Liver (tissue), 7 donors: ENCODE measurements at regions not wholly inside any gene's neighbourhood (a gene's known extent, or its start where the extent isn't known, plus 50 kb on each side); places are given as distances from the start of the nearest gene placed in this dataset.
A peak's percentile ranks its signal among the peaks of the same experiment; 100 is the strongest.

Experiments
- DNase-seq: peaks from one replicate; pipeline ENCODE4 v3.0.0-alpha.2; 2017; ENCODE audit warnings: low spot score
- H3K27ac ChIP-seq, 2 donors: one replicate each; pipeline ENCODE4 v1.7.0; 2013; ENCODE audit warnings: inconsistent platforms in 2 of 2, low read length in 2 of 2, control low read depth in 1 of 2, low read depth in 1 of 2, mild to moderate bottlenecking in 1 of 2
- H3K27me3 ChIP-seq, 4 donors: one replicate each; pipeline versions ENCODE4 v1.6.1 to v1.7.0; 2013; ENCODE audit warnings: low read length in 3 of 4, inconsistent platforms in 1 of 4, mild to moderate bottlenecking in 1 of 4, moderate library complexity in 1 of 4; ENCODE audit not compliant: control insufficient read depth in 4 of 4, insufficient read depth in 4 of 4
- H3K36me3 ChIP-seq, 4 donors: one replicate each; pipeline versions ENCODE4 v1.6.1 to v1.7.0; 2013; ENCODE audit warnings: low read length in 3 of 4, mild to moderate bottlenecking in 3 of 4, low read depth in 1 of 4, moderate library complexity in 1 of 4; ENCODE audit not compliant: control insufficient read depth in 4 of 4, insufficient read depth in 3 of 4
- H3K4me1 ChIP-seq, 4 donors: one replicate each; pipeline versions ENCODE4 v1.6.1 to v1.7.0; 2013; ENCODE audit warnings: low read length in 3 of 4, mild to moderate bottlenecking in 3 of 4, moderate library complexity in 1 of 4; ENCODE audit not compliant: control insufficient read depth in 4 of 4, insufficient read depth in 4 of 4
- H3K4me3 ChIP-seq, 3 donors: one replicate each; pipeline versions ENCODE4 v1.6.1 to v1.7.0; 2013; ENCODE audit warnings: low read length in 3 of 3, control low read depth in 1 of 3, low read depth in 1 of 3, mild to moderate bottlenecking in 1 of 3
- H3K9ac ChIP-seq, 2 donors: one replicate each; pipeline ENCODE4 v1.7.0; 2013; ENCODE audit warnings: low read length in 2 of 2, mild to moderate bottlenecking in 2 of 2, moderate library complexity in 2 of 2, control low read depth in 1 of 2, low read depth in 1 of 2
- H3K9me3 ChIP-seq, 4 donors: one replicate each; pipeline versions ENCODE4 v1.6.1 to v1.7.0; 2013; ENCODE audit warnings: low read length in 3 of 4; ENCODE audit not compliant: control insufficient read depth in 4 of 4
- EGR1 ChIP-seq, 2 donors: IDR thresholded peaks; 2 replicates each; pipeline ENCODE4 v1.6.1; 2016 to 2018; ENCODE audit warnings: antibody characterized with exemption in 2 of 2, low read depth in 2 of 2
- FOXA1 ChIP-seq: IDR thresholded peaks from 2 replicates; pipeline ENCODE4 v1.6.1; 2016; ENCODE audit warnings: antibody characterized with exemption
- FOXA2 ChIP-seq: IDR thresholded peaks from 2 replicates; pipeline ENCODE4 v1.6.1; 2016; ENCODE audit warnings: antibody characterized with exemption
- GABPA ChIP-seq, 2 donors: IDR thresholded peaks in 1 of 2; conservative IDR thresholded peaks in 1 of 2; 2 replicates each; pipeline ENCODE4 v1.6.1; 2016; ENCODE audit warnings: antibody characterized with exemption in 2 of 2, mild to moderate bottlenecking in 1 of 2, moderate library complexity in 1 of 2
- HNF4G ChIP-seq: IDR thresholded peaks from 2 replicates; pipeline ENCODE4 v1.6.1; 2016; ENCODE audit warnings: antibody characterized with exemption
- NR2F2 ChIP-seq: IDR thresholded peaks from 2 replicates; pipeline ENCODE4 v1.6.1; 2016; ENCODE audit warnings: antibody characterized with exemption
- RAD21 ChIP-seq, 2 donors: IDR thresholded peaks; 2 replicates each; pipeline ENCODE4 v1.6.1; 2016; ENCODE audit warnings: antibody characterized with exemption in 2 of 2, mild to moderate bottlenecking in 2 of 2
- RXRA ChIP-seq, 2 donors: IDR thresholded peaks; 2 replicates each; pipeline ENCODE4 v1.6.1; 2017 to 2018; ENCODE audit warnings: antibody characterized with exemption in 2 of 2, mild to moderate bottlenecking in 1 of 2
- SP1 ChIP-seq: IDR thresholded peaks from 2 replicates; pipeline ENCODE4 v1.6.1; 2018; ENCODE audit warnings: antibody characterized with exemption, mild to moderate bottlenecking
- TAF1 ChIP-seq: conservative IDR thresholded peaks from 2 replicates; pipeline ENCODE4 v1.6.1; 2016; ENCODE audit warnings: antibody characterized with exemption, mild to moderate bottlenecking
- WGBS: extraction: QIAGEN DNeasy Blood & Tissue Kit; methylation state at CpG from one replicate; pipeline ENCODE4 v1.1.7; 2013; 5-methylcytosine and 5-hydroxymethylcytosine counted together
- TF ChIP-seq, protein P1 (sequence below): IDR thresholded peaks from 2 replicates; pipeline ENCODE4 v1.6.1; 2016; ENCODE audit warnings: antibody characterized with exemption, mild to moderate bottlenecking
- donor health status: healthy.
- donor health status: healthy.
- donor health status: healthy.
- donor health status: healthy.

DNA sequence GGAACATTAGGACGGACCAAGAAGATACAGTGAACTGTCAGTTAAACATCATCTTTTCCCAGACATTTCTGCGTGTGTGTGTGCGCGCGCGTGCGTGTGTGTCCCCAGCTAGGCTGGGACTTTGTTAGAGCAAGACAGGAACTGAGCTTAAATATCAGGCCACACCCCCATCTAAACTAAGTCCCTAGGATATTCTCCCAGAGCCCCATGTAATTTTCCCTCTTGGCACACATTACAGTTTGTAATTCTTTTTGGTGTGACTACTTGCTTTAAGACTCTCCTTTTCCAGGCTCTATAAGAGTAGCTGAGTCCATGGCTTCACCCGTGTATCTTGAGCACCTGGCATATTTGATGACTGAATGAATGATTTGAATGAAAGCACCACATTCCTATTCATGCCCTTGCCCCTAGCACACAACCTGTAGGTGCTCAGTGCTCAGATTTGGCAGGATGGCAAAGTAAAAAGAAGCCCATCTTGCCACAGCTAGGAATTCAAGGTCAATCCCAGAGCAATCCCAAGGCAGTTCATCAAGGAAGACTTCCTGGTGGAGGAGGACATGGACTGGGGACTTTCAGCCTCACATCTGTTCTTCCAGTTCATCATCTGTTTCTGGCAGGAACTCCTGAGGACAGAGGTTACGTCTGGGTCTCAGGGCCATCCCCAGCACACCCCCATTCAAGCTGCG, 69.2 kb downstream of the MRPL14 start:
- WGBS: 83% methylated on average over 10 of the region's 10 CpGs
- H3K9me3 ChIP-seq: no peaks in the 10 kb centered on the region
- TF ChIP-seq RAD21 (IDR thresholded peaks at IDR 0.05) (no peak), FOXA1 (no peak), NR2F2 (peak; percentile 61), SP1 (no peak), RXRA (IDR thresholded peaks at IDR 0.05) (peak in 1 of 2 donors; percentile 67), TAF1 (no peak), FOXA2 (no peak)
- TF ChIP-seq, protein P1, sequence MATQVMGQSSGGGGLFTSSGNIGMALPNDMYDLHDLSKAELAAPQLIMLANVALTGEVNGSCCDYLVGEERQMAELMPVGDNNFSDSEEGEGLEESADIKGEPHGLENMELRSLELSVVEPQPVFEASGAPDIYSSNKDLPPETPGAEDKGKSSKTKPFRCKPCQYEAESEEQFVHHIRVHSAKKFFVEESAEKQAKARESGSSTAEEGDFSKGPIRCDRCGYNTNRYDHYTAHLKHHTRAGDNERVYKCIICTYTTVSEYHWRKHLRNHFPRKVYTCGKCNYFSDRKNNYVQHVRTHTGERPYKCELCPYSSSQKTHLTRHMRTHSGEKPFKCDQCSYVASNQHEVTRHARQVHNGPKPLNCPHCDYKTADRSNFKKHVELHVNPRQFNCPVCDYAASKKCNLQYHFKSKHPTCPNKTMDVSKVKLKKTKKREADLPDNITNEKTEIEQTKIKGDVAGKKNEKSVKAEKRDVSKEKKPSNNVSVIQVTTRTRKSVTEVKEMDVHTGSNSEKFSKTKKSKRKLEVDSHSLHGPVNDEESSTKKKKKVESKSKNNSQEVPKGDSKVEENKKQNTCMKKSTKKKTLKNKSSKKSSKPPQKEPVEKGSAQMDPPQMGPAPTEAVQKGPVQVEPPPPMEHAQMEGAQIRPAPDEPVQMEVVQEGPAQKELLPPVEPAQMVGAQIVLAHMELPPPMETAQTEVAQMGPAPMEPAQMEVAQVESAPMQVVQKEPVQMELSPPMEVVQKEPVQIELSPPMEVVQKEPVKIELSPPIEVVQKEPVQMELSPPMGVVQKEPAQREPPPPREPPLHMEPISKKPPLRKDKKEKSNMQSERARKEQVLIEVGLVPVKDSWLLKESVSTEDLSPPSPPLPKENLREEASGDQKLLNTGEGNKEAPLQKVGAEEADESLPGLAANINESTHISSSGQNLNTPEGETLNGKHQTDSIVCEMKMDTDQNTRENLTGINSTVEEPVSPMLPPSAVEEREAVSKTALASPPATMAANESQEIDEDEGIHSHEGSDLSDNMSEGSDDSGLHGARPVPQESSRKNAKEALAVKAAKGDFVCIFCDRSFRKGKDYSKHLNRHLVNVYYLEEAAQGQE: no peak
- H3K27me3 ChIP-seq: no peaks in the 10 kb centered on the region
- no peaks in the 10 kb centered on the region for H3K36me3 ChIP-seq
- H3K27ac ChIP-seq: peak overlapping the region; percentile 70 to 79
- H3K9ac ChIP-seq: no peak overlapping the region
- no peak for DNase-seq
- no peak overlapping the region for H3K4me3 ChIP-seq
- peaks cover 0 to 1% (median 0%) of the 10 kb centered on the region in 4 donors for H3K4me1 ChIP-seq

DNA sequence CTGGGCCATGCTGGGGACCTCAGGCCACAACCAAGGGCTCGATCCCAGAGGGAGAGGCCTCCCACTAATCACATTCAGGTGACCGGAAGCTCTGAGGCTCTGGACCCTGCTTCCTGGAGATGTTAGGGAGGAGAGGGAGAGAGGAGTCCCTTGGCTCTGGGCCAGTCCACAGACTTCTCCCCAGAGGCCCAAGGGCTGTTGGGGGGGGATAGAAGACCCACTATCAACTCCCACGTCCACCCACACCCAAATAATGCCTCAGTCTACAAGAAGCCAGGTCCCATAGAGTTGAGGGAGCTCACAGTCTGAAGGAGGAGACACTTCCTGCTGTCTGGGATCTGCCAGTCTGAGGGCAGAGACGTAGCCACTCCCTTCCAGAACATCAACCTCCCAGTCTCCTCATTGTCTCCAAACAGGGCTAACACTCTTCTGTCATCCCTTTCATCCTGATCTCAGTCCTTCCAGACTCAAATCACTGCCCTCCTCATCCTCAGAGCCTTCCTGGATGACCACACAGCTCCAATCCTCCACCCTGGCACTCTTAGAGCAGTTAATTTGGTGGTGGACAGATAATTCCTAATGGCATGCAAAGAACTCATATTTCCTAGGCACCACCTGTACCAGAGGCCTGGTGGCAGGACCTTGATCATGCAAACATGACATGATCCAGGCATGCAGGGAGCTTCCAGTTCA, 69.9 kb downstream of the MRPL14 start:
- peak overlapping the region; percentile 6 to 79 for H3K27ac ChIP-seq
- 69% methylated on average over 4 of the region's 4 CpGs for WGBS
- no peaks in the 10 kb centered on the region for H3K36me3 ChIP-seq
- no peaks in the 10 kb centered on the region for H3K27me3 ChIP-seq
- H3K9ac ChIP-seq: no peak overlapping the region
- DNase-seq: no peak
- H3K4me1 ChIP-seq: peaks cover 0 to 2% (median under 1%) of the 10 kb centered on the region in 4 donors
- no peaks in the 10 kb centered on the region for H3K9me3 ChIP-seq
- H3K4me3 ChIP-seq: no peak overlapping the region
- TF ChIP-seq EGR1 (IDR thresholded peaks at IDR 0.05; ENCODE audit: low read depth in 2 of 2) (no peak), GABPA (IDR thresholded peaks at IDR 0.05 in 1 of 2, conservative IDR thresholded peaks at IDR 0.05 in 1 of 2) (no peak), HNF4G (no peak)
- TF ChIP-seq, protein P1: no peak
